Mesendoderm (in vitro differentiated cells): ENCODE measurements at regions not wholly inside any gene's neighbourhood (a gene's known extent, or its start where the extent isn't known, plus 50 kb on each side); places are given as distances from the start of the nearest gene placed in this dataset.

Source experiments
- DNase-seq: peaks from one replicate; pipeline ENCODE4 v3.0.0; 2013
- H2AK5ac ChIP-seq: 2 replicates; pipeline ENCODE4 v1.6.1; 2013; ENCODE audit warnings: low read length, inconsistent platforms
- H2BK120ac ChIP-seq: 2 replicates; pipeline ENCODE4 v1.6.1; 2013; ENCODE audit warnings: low read depth, mild to moderate bottlenecking, low read length, moderate library complexity, mixed read lengths
- H2BK15ac ChIP-seq: replicated peaks from 2 replicates; pipeline ENCODE4 v1.6.1; 2013; ENCODE audit warnings: low read depth, mild to moderate bottlenecking, moderate library complexity
- H2BK5ac ChIP-seq: 2 replicates; pipeline ENCODE4 v1.6.1; 2013; ENCODE audit warnings: low read length, inconsistent platforms
- H3K18ac ChIP-seq: 2 replicates; pipeline ENCODE4 v1.6.1; 2013; ENCODE audit warnings: mild to moderate bottlenecking, low read length, mixed read lengths
- H3K23ac ChIP-seq: one replicate; pipeline ENCODE4 v1.6.1; 2013; ENCODE audit warnings: low read length
- H3K27ac ChIP-seq: 2 replicates; pipeline ENCODE4 v1.5.1; 2013; ENCODE audit warnings: low read depth, mild to moderate bottlenecking, inconsistent platforms, low read length, moderate library complexity
- H3K27me3 ChIP-seq: 2 replicates; pipeline ENCODE4 v1.6.1; 2013; ENCODE audit warnings: low read length, control low read depth, mild to moderate bottlenecking, inconsistent platforms; ENCODE audit not compliant: insufficient read depth, poor library complexity
- H3K36me3 ChIP-seq: 2 replicates; pipeline ENCODE4 v1.6.1; 2013; ENCODE audit warnings: low read length, inconsistent platforms; ENCODE audit not compliant: control insufficient read depth, insufficient read depth
- H3K4ac ChIP-seq: one replicate; pipeline ENCODE4 v1.6.1; 2013; ENCODE audit warnings: low read depth, mild to moderate bottlenecking, low read length, moderate library complexity
- H3K4me1 ChIP-seq: 2 replicates; pipeline ENCODE4 v1.6.1; 2013; ENCODE audit warnings: low read depth, low read length, inconsistent platforms; ENCODE audit not compliant: control insufficient read depth
- H3K4me2 ChIP-seq: 2 replicates; pipeline ENCODE4 v1.6.1; 2013; ENCODE audit warnings: low read length
- H3K4me3 ChIP-seq: 2 replicates; pipeline ENCODE4 v1.5.1; 2013; ENCODE audit warnings: mild to moderate bottlenecking, low read length
- H3K56ac ChIP-seq: one replicate; pipeline ENCODE4 v1.6.1; 2013; ENCODE audit warnings: low read length
- H3K79me1 ChIP-seq: 2 replicates; pipeline ENCODE4 v1.6.1; 2013; ENCODE audit warnings: low read length, inconsistent platforms
- H3K79me2 ChIP-seq: 2 replicates; pipeline ENCODE4 v1.6.1; 2013; ENCODE audit warnings: mild to moderate bottlenecking, low read length; ENCODE audit not compliant: control insufficient read depth, insufficient read depth
- H3K9ac ChIP-seq: 2 replicates; pipeline ENCODE4 v1.6.1; 2013; ENCODE audit warnings: low read length, inconsistent platforms
- H4K5ac ChIP-seq: one replicate; pipeline ENCODE4 v1.6.1; 2013; ENCODE audit warnings: low read length
- H4K8ac ChIP-seq: one replicate; pipeline ENCODE4 v1.6.1; 2013; ENCODE audit warnings: low read depth, mild to moderate bottlenecking, control low read depth, low read length, moderate library complexity
- WGBS: extraction: QIAGEN DNeasy Blood & Tissue Kit; methylation state at CpG from one replicate; pipeline ENCODE4 v1.1.7; 2013; ENCODE audit warnings: low lambda C conversion rate, missing lambda C conversion rate; ENCODE audit not compliant: insufficient coverage; ENCODE audit errors: extremely low coverage; 5-methylcytosine and 5-hydroxymethylcytosine counted together

- Histone ChIP-seq H3K27ac (no peak overlapping the region), H3K4me1 (no peaks in the 10 kb centered on the region), H3K4me3 (no peak overlapping the region), H3K4me2 (no peak overlapping the region), H3K9ac (no peak overlapping the region), H3K79me2 (no peaks in the 10 kb centered on the region), H2BK15ac (no peak overlapping the region), H3K79me1 (no peaks in the 10 kb centered on the region), H3K18ac (no peak overlapping the region), H3K36me3 (no peaks in the 10 kb centered on the region), H3K23ac (no peak overlapping the region), H2BK120ac (no peak overlapping the region), H2AK5ac (no peak overlapping the region), H4K8ac (no peak overlapping the region), H3K27me3 (no peaks in the 10 kb centered on the region), H4K5ac (no peak overlapping the region), H3K56ac (no peak overlapping the region), H3K4ac (no peak overlapping the region), H2BK5ac (no peak overlapping the region)
- WGBS: no CpG with 5 or more reads among the region's 3 CpGs
- DNase-seq: no peak
Measured at GRCh38 chr3:25056803-25057351, 371.2 kb upstream of the RARB start.

- Histone ChIP-seq H3K4me2 (no peak overlapping the region), H3K18ac (no peak overlapping the region), H3K56ac (no peak overlapping the region), H3K9ac (no peak overlapping the region), H3K27me3 (no peaks in the 10 kb centered on the region), H2AK5ac (no peak overlapping the region), H3K23ac (no peak overlapping the region), H2BK5ac (no peak overlapping the region), H3K79me1 (no peaks in the 10 kb centered on the region), H3K4me3 (no peak overlapping the region), H4K8ac (no peak overlapping the region), H2BK120ac (no peak overlapping the region), H4K5ac (no peak overlapping the region), H3K4me1 (no peaks in the 10 kb centered on the region), H3K4ac (no peak overlapping the region), H3K79me2 (no peaks in the 10 kb centered on the region), H3K36me3 (no peaks in the 10 kb centered on the region), H3K27ac (no peak overlapping the region), H2BK15ac (no peak overlapping the region)
- no peak for DNase-seq
- no CpG with 5 or more reads among the region's 1 CpG for WGBS
Measured at GRCh38 chr3:25057379-25057778, 370.7 kb upstream of the RARB start.

- H3K4me2 ChIP-seq: no peak overlapping the region
- H3K18ac ChIP-seq: no peak overlapping the region
- H2BK15ac ChIP-seq: no peak overlapping the region
- H3K27ac ChIP-seq: no peak overlapping the region
- H2BK120ac ChIP-seq: no peak overlapping the region
- H2AK5ac ChIP-seq: no peak overlapping the region
- no peak overlapping the region for H4K8ac ChIP-seq
- no peak for DNase-seq
- no peak overlapping the region for H3K56ac ChIP-seq
- no peaks in the 10 kb centered on the region for H3K36me3 ChIP-seq
- no peaks in the 10 kb centered on the region for H3K4me1 ChIP-seq
- no CpG with 5 or more reads among the region's 2 CpGs for WGBS
- no peak overlapping the region for H2BK5ac ChIP-seq
- H3K9ac ChIP-seq: no peak overlapping the region
- no peaks in the 10 kb centered on the region for H3K79me1 ChIP-seq
- H3K27me3 ChIP-seq: no peaks in the 10 kb centered on the region
- no peak overlapping the region for H3K4me3 ChIP-seq
- no peaks in the 10 kb centered on the region for H3K79me2 ChIP-seq
- no peak overlapping the region for H3K4ac ChIP-seq
- H3K23ac ChIP-seq: no peak overlapping the region
- H4K5ac ChIP-seq: no peak overlapping the region
Measured at GRCh38 chr3:25064681-25065080, 363.4 kb upstream of the RARB start.

GRCh38 chr3:25069970-25070369, 358.1 kb upstream of the RARB start:
- no peaks in the 10 kb centered on the region for H3K4me1 ChIP-seq
- H3K4me2 ChIP-seq: no peak overlapping the region
- no peak overlapping the region for H3K23ac ChIP-seq
- no peak overlapping the region for H2BK120ac ChIP-seq
- H4K8ac ChIP-seq: no peak overlapping the region
- no peaks in the 10 kb centered on the region for H3K36me3 ChIP-seq
- H3K18ac ChIP-seq: no peak overlapping the region
- H2BK15ac ChIP-seq: no peak overlapping the region
- H3K9ac ChIP-seq: no peak overlapping the region
- H3K27me3 ChIP-seq: no peaks in the 10 kb centered on the region
- no peaks in the 10 kb centered on the region for H3K79me1 ChIP-seq
- H2BK5ac ChIP-seq: no peak overlapping the region
- no CpG with 5 or more reads among the region's 3 CpGs for WGBS
- H2AK5ac ChIP-seq: no peak overlapping the region
- no peak overlapping the region for H4K5ac ChIP-seq
- H3K27ac ChIP-seq: no peak overlapping the region
- no peak overlapping the region for H3K4ac ChIP-seq
- H3K4me3 ChIP-seq: no peak overlapping the region
- DNase-seq: no peak
- H3K79me2 ChIP-seq: no peaks in the 10 kb centered on the region
- no peak overlapping the region for H3K56ac ChIP-seq

GRCh38 chr3:25071846-25072245, 356.2 kb upstream of the RARB start:
- no peaks in the 10 kb centered on the region for H3K79me2 ChIP-seq
- no peaks in the 10 kb centered on the region for H3K36me3 ChIP-seq
- H4K8ac ChIP-seq: no peak overlapping the region
- H3K27ac ChIP-seq: no peak overlapping the region
- no peak overlapping the region for H3K4me3 ChIP-seq
- no peak overlapping the region for H4K5ac ChIP-seq
- no peak overlapping the region for H3K4ac ChIP-seq
- H3K9ac ChIP-seq: no peak overlapping the region
- H3K4me2 ChIP-seq: no peak overlapping the region
- no CpG with 5 or more reads among the region's 5 CpGs for WGBS
- DNase-seq: no peak
- H3K23ac ChIP-seq: no peak overlapping the region
- H3K79me1 ChIP-seq: no peaks in the 10 kb centered on the region
- H2BK120ac ChIP-seq: no peak overlapping the region
- H3K56ac ChIP-seq: no peak overlapping the region
- H2BK15ac ChIP-seq: no peak overlapping the region
- H2AK5ac ChIP-seq: no peak overlapping the region
- H2BK5ac ChIP-seq: no peak overlapping the region
- H3K18ac ChIP-seq: no peak overlapping the region
- H3K4me1 ChIP-seq: no peaks in the 10 kb centered on the region
- H3K27me3 ChIP-seq: no peaks in the 10 kb centered on the region

GRCh38 chr3:25073423-25073822, 354.6 kb upstream of the RARB start:
- Histone ChIP-seq H3K79me2 (no peaks in the 10 kb centered on the region), H4K5ac (no peak overlapping the region), H3K27me3 (no peaks in the 10 kb centered on the region), H4K8ac (no peak overlapping the region), H3K36me3 (no peaks in the 10 kb centered on the region), H3K23ac (no peak overlapping the region), H3K56ac (no peak overlapping the region), H2BK120ac (no peak overlapping the region), H2BK5ac (no peak overlapping the region), H3K27ac (no peak overlapping the region), H2AK5ac (no peak overlapping the region), H3K79me1 (no peaks in the 10 kb centered on the region), H3K4me3 (no peak overlapping the region), H3K4ac (no peak overlapping the region), H3K9ac (no peak overlapping the region), H3K4me1 (no peaks in the 10 kb centered on the region), H3K18ac (no peak overlapping the region), H2BK15ac (no peak overlapping the region), H3K4me2 (no peak overlapping the region)
- WGBS: no CpG with 5 or more reads among the region's 1 CpG
- no peak for DNase-seq
